Renal cortex interstitium (tissue), 11 donors: ENCODE measurements at regions not wholly inside any gene's neighbourhood (a gene's known extent, or its start where the extent isn't known, plus 50 kb on each side); places are given as distances from the start of the nearest gene placed in this dataset.
"Not testable (repeated sequence)": the region's sequence is repeated elsewhere in the genome, so short reads cannot be mapped to it uniquely, and the experiment has no call there.

Experiments used
- DNase-seq, 11 donors: peaks; one replicate each; pipeline ENCODE4 v3.0.0-alpha.2; 2013; ENCODE audit warnings: low read depth in 9 of 11, low spot score in 4 of 11; ENCODE audit errors: extremely low read depth in 1 of 11

DNA sequence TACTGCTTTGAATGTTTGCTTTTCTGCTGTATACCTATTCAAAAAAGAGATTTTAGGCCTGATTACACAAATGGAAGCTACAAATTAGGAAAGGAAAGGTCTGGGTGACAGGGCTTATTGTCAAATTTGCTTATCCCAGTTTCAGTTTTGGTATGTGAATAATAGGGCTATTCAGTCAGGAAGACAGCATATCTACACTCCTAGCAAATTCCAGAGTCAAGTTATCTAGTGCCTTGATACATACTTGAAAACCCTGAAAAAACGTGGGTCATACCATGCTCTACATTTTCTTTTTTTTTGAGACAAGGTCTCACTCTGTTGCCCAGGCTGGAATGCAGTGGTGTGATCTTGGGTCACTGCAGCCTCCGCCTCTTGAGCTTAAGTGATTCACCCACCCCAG, 59.2 kb upstream of the CCDC180 start:
- DNase-seq, result not testable (repeated sequence)

DNA sequence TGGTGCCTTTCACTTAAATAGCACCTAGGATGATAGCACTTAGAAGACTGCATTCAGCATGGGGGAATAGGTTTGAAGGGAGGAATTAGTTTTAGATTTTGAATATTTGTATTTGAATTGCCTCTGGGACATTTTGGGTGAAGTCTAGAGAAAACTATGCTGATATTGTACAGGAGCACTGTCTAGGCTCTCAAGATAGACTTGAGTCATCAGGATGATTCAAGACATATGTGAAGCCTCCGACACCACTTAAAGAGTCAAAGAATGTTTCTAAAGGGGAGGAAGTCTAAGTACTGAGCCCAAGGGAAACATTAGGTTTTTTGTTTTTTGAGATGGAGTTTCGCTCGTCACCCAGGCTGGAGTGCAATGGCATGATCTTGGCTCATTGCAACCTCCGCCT, 63.9 kb upstream of the CCDC180 start:
- no peak for DNase-seq

DNA sequence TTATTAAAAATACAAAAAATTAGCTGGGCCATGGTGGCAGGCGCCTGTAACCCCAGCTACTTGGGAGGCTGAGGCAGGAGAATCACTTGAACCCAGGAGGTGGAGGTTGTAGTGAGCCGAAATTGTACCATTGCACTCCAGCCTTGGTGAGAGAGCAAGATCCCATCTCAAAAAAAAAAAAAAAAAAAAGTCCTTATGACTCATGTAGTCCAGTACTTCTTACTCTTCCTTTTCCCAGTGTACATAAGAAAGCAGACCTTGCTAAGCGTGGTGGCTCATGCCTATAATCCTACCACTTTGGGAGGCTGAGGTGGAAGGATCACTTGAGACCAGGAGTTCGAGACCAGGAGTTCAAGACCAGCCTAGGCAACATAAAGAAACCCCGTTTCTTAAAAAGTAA, 66.0 kb upstream of the CCDC180 start:
- not testable (repeated sequence) for DNase-seq

DNA sequence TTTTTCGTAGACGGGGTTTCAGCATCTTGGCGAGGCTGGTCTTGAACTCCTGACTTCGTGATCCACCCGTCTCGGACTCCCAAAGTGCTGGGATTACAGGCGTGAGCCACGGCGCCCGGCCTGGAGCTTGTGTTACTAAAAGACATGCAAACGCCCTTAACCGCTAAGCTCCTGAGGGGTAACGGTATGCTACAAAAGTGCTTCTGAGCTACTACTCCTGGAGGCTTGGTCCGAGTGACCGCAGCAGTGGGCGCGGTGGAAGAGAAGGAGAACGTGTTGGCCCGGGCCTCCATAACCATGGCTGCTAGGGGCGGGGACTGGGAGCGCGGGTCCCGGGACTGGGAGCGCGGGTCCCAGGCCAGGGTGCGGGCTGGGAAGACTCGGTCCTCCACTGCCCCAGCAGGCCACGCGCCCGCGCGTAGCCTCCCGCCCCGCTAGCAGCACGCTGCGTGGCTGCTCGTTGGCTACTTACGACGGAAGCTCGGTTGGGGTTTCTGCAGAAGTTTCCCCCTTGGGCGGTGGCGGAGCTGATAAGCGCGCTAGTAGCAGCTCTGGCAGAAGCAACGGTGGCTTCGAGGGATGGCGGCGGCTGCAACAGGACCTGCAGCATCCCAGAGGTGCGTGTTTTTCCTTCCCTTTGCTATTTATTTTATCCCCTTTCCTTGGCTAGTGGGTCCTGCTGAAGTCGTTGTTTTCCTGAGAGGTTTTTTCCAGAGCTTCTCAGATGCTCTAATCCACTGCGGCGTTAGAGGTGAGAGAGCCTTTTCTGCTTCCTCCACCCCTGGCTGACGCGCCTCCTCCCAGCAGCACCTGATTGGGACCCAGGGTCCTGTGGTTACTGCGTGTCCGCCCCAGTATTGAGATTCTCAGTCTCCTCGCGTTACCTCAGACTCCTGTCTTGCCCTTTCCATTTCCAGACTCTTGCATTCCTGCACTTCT, 69.2 kb upstream of the CCDC180 start:
- peak; percentile 57 to 86 (median 79) for DNase-seq

DNA sequence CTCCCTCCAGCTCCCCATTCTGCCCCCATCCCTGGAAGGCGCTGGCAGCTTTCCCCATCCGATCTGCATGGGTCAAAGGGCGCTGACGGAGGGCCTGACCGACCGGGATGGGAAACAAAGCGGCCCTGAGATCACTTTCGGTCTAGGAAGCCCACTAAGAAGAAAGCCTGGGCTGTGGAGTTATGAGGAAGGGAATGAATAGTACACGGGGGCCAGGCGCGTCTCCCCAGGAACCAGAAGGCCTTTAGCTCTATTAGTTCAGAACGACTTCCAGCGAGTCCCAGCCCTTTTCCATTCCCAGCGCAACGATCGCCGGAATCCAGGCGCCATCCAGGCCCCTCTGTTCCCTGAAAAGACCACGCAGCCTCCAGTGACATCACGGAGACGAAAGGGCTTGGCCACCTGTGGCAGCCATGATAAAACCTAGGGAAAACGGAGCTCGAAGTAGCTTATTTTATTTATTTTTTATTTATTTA, 70.1 kb upstream of the CCDC180 start:
- DNase-seq, result peak in 1 of 11 donors; percentile 47

DNA sequence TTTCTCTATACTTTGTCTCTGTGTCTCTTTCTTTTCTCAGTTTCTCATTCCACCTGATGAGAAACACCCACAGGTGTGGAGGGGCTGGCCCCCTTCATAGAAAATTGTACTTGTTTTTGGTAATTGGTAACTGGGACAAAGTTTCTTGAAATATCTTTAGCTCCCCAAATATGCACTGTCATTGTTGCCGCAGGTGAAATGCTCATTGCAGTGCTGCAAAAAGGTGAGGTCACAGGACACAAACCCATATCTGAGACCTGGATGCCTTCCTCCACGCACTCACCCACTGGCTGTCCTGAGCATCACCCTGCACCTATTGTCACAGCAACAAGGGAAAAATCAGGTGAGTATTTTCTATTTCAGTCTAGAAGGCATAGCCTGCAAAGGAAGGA, 74.5 kb upstream of the CCDC180 start:
- not testable (repeated sequence) for DNase-seq

DNA sequence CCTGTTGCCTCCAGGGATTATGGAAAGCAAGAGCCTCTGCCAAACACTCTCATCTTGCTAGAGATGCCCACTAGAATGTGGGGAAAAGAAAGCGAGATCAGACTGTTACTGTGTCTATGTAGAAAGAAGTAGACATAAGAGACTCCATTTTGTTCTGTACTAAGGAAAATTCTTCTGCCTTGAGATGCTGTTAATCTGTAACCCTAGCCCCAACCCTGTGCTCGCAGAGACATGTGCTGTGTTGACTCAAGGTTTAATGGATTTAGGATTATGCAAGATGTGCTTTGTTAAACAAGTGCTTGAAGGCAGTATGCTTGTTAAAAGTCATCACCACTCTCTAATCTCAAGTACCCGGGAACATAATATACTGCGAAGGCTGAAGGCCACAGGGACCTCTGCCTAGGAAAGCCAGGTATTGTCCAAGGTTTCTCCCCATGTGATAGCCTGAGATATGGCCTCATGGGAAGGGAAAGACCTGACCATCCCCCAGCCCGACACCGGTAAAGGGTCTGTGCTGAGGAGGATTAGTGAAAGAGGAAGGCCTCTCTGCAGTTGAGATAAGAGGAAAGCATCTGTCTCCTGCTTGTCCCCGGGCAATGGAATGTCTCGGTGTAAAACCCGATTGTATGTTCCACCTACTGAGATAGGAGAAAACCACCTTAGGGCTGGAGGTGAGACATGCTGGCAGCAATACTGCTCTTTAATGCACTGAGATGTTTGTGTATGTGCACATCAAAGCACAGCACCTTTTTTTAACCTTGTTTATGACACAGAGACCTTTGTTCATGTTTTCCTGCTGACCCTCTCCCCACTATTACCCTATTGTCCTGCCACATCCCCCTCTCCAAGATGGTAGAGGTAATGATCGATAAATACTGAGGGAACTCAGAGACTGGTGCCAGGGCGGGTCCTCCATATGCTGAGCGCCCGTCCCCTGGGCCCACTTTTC, 75.1 kb upstream of the CCDC180 start:
- not testable (repeated sequence) for DNase-seq

DNA sequence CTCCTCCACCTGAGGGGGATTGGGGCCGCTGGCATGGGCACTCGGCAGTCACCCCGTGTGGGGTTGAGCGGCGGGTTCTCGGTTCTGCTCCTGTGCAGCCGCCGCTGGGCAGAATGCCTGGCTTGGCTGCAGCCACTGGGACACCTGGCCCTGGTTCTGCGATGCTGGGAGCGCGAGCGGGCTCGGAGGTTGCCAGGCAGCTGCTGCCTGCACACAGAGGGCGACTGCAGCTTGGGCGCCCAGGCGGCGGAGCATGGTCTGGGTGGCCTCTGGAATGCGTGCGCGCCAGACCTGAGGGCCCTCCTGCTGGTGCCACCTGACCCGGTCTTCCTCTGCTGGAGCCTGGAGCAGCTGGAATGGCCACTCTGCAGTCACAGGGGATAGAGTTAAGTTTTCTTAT, 85.1 kb upstream of the CCDC180 start:
- not testable (repeated sequence) for DNase-seq

DNA sequence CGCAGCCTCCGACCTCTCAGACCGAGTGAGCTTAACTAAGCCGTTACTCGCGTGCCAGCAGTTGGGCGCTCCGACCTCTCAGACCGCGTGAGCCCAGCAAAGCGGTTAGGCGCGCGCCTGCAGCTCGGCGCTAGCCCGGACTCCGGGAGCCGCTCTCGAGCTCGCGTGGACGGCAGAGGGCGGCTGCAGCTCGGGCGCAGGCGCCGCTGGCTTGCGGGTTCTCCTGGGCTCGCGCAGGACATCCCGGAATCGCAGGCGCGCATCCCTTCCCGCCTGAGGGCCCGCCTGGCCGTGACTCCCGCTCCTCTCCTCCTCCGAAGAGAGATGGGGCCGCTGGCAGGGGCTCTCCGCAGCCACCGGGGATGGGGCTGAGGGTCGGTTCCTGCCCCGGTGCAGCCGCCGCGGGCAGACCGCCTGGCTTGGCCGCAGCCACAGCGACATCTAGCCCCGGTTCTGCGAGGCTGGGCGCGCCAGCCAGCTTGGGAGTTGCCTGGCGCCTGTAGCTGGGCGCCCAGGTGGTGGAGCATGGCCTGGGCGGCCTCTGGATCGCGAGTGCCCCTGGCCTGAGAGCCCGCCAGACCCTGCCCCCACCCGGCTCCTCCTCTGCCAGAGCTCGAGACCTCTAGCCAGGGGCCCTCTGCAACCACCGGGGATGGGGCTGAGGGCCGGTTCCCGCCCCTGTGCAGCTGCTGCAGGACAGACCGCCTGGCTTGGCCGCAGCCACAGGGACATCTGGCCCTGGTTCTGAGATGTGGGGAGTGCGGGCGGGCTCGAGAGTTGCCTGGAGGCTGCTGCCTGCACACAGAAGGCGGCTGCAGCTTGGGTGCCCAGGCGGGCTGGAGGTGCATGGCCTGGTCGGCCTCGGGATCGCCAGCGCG, 85.7 kb upstream of the CCDC180 start:
- DNase-seq, result peak in 10 of 11 donors; percentile 39 to 66 (median 55)

DNA sequence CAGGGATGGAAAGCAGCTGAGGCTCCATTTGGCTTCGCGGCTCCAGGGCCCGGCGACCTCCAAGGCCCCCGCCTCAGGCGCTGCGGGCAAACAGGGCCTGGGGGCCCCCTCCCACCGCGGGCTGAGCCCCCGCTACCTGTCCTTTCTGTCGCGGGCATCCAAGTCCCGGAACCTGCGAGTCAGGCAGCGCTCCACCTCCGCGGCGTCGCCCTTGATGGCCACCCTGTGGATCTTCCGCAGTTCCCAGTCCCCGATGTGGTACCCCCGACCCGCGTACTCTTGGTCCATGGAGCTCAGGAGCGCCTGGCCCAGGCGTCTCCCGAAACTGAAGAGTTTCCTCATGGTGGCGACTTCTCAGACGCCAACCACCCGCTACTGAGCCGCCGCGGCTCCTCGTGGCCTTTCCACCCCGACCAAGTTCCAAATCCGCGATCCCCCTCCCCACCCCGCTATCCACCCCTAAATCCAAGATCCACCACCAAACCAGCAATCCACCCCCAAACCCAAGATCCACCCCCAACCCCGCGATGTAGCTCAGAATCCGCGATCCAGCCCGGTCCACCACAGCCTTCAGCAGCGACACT, 86.5 kb upstream of the CCDC180 start:
- no peak for DNase-seq

DNA sequence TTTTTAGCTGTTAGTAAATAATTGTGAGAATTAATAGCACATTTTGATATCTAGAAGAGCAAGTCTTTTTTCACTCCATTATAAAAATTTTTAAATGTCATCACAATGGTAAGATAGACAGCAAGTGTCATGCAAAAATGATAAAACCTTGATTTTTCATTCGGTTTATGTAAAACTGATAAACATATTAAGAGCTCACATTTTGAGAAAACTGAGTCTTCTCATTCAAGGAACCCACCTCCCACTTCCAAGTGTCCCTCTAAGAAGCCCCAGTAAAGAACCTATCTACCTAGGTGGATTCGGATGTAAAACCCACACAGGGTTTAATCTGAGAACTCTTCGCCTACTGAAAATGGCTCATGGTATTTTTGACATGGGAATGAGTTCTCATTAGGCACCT, 87.1 kb upstream of the CCDC180 start:
- DNase-seq, result not testable (repeated sequence)

DNA sequence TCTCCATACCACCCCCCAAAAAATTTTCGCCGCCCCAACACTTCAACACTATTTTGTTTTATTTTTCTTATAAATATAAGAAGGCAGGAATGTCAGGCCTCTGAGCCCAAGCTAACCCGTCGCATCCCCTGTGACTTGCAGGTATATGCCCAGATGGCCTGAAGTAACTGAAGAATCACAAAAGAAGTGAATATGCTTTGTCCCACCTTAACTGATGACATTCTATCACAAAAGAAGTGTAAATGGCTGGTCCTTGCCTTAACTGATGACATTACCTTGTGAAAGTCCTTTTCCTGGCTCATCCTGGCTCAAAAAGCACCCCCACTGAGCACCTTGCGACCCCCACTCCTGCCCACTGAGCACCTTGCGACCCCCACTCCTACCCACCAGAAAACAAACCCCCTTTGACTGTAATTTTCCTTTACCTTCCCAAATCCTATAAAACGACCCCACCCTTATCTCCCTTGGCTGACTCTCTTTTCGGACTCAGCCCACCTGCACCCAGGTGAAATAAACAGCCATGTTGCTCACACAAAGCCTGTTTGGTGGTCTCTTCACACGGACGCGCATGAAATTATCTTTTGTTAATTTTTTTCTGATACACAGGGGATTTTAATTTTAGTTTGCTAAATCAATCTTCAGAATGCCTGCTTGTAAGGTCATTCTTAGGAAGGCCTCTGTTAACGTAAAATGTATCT, 87.9 kb upstream of the CCDC180 start:
- DNase-seq, result not testable (repeated sequence)

DNA sequence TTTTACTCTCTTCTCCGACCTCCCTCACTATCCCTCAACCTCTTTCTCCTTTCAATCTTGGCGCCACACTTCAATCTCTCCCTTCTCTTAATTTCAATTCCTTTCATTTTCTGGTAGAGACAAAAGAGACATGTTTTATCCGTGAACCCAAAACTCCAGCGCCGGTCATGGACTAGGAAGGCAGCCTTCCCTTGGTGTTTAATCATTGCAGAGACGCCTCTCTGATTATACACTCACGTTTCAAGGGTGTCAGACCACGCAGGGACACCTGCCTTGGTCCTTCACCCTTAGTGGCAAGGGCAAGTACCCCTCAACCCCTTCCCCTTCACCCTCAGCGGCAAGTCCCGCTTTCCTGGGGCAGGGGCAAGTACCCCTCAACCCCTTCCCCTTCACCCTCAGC, 92.3 kb upstream of the CCDC180 start:
- DNase-seq, result not testable (repeated sequence)

DNA sequence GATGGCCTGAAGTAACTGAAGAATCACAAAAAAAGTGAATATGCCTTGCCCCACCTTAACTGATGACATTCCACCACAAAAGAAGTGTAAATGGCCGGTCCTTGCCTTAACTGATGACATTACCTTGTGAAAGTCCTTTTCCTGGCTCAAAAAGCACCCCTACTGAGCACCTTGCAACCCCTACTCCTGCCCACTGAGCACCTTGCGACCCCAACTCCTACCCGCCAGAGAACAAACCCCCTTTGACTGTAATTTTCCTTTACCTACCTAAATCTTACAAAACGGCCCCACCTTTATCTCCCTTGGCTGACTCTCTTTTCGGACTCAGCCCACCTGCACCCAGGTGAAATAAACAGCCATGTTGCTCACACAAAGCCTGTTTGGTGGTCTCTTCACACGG, 92.9 kb upstream of the CCDC180 start:
- DNase-seq, result not testable (repeated sequence)

DNA sequence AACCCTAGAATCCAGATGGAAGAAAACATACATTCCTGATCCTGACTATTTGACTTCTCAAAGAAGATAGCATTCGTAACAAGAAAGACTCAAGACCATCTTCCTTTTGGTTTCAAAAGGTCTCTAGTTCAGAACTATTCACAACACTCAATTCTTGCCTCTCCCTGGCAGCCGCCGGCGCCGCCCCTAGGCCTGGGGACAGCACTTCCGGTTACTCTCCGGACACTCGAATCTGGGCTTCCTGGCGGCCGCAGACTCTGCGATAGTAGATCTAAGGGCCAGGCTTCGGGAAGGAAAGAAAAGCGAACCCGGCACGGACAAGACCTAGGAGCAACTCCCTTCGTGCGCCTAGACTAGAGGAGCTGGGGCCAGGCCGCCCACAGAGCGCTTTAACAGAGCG, 107.8 kb upstream of the CCDC180 start:
- not testable (repeated sequence) for DNase-seq

DNA sequence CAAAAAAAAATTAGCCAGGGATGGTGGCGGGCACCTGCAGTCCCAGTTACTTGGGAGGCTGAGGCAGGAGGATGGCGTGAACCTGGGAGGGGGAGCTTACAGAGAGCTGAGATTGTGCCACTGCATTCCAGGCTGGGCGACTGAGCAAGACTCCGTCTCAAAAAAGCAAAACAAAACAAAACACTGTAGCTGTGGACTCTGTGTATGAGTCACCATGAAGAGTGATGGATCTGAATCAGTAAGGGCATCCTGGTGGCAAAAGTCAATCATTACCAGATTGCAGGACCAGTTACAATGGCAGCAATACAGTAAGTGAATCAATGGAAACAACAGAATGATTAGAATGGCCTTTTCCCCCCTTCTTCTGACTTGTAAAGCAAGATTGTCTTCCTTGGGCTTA, 113.7 kb upstream of the CCDC180 start:
- DNase-seq, result not testable (repeated sequence)

DNA sequence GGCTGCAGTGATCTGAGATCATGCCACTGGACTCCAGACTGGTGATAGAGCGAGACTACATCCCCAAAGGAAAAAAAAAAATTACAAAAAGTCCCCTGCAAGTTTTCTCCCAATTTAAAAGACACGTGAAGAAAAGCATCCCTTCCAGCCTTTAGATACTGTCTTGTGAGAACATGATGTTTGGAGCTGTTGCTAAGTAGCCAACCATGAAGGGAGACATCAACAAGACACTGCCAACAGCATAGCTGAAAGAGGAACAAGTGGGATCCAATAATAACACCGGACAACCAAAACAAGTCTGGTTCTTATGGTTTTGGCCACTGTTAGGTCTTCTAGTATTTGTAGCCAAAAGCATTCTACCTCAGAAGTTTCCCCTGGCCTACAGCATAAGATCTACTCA, 118.9 kb upstream of the CCDC180 start:
- no peak for DNase-seq

DNA sequence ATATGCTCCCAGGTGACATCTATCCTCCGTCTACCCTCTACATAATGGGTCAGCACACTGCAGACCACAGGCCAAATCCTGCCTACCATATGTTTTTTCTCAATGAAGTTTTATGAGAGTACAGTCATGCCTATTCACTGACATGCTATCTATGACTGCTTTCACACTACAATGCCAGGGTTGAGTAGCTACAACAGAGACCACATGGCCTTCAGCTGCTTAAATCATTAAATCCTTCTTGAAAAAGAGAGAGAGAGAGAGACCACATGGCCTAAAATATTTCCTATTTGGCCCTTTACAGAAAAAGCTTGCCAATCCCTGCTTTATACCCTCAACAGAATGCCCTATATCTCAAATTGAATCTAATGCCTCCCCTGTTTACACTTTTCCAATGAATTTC, 119.8 kb upstream of the CCDC180 start:
- not testable (repeated sequence) for DNase-seq
